Keratinocyte (primary cell): ENCODE measurements at regions not wholly inside any gene's neighbourhood (a gene's known extent, or its start where the extent isn't known, plus 50 kb on each side); places are given as distances from the start of the nearest gene placed in this dataset.

Experiments
- DNase-seq: peaks from one replicate; pipeline ENCODE4 v3.0.0-alpha.2; 2011; ENCODE audit warnings: low read depth, missing footprints, low spot score
- FAIRE-seq: peaks from 2 replicates; lab custom pipeline; 2011; peaks lifted over from hg19 to GRCh38; lab: Jason Lieb, UNC
- H2AFZ ChIP-seq: 2 replicates; pipeline ENCODE4 v1.6.0; 2012; ENCODE audit warnings: low read length, control low read depth, inconsistent platforms; ENCODE audit not compliant: control insufficient read depth
- H3K27ac ChIP-seq: 2 replicates; pipeline ENCODE4 v1.5.1; 2011; ENCODE audit warnings: low read length; ENCODE audit not compliant: control insufficient read depth, insufficient read depth
- H3K27me3 ChIP-seq: 3 replicates; pipeline ENCODE4 v1.6.0; 2011; ENCODE audit warnings: low read length; ENCODE audit not compliant: control insufficient read depth, insufficient read depth; ENCODE audit errors: extremely low read depth
- H3K36me3 ChIP-seq, 2 experiments: 2 replicates in 1 of 2; 3 replicates in 1 of 2; pipeline ENCODE4 v1.5.1; 2011; ENCODE audit warnings: low read length in 2 of 2, mild to moderate bottlenecking in 1 of 2; ENCODE audit not compliant: control insufficient read depth in 2 of 2, insufficient read depth in 2 of 2; ENCODE audit errors: extremely low read depth in 1 of 2
- H3K4me1 ChIP-seq: 3 replicates; pipeline ENCODE4 v1.5.1; 2011; ENCODE audit warnings: low read length; ENCODE audit not compliant: control insufficient read depth, insufficient read depth; ENCODE audit errors: extremely low read depth
- H3K4me2 ChIP-seq: 3 replicates; pipeline ENCODE4 v1.6.0; 2011; ENCODE audit warnings: low read depth, low read length; ENCODE audit not compliant: control insufficient read depth, insufficient read depth; ENCODE audit errors: extremely low read depth
- H3K4me3 ChIP-seq, 3 experiments: fragments of 200-600 bp in 1 of 3; sonication (generic) in 1 of 3; 2 replicates in 2 of 3; 3 replicates in 1 of 3; pipeline ENCODE4 v1.5.1; 2011 to 2016; ENCODE audit warnings: low read length in 3 of 3, mild to moderate bottlenecking in 3 of 3, control low read depth in 2 of 3, inconsistent platforms in 1 of 3, low read depth in 1 of 3, mixed read lengths in 1 of 3, mixed run types in 1 of 3, moderate library complexity in 1 of 3; ENCODE audit not compliant: control insufficient read depth in 2 of 3, insufficient read depth in 2 of 3; ENCODE audit errors: extremely low read depth in 1 of 3
- H3K79me2 ChIP-seq: 2 replicates; pipeline ENCODE4 v1.6.0; 2012; ENCODE audit warnings: low read length; ENCODE audit not compliant: control insufficient read depth, insufficient read depth
- H3K9ac ChIP-seq: 3 replicates; pipeline ENCODE4 v1.6.0; 2011; ENCODE audit warnings: low read length; ENCODE audit not compliant: control insufficient read depth, insufficient read depth; ENCODE audit errors: extremely low read depth
- H3K9me1 ChIP-seq: 3 replicates; pipeline ENCODE4 v1.6.0; 2011; ENCODE audit warnings: low read length; ENCODE audit not compliant: control insufficient read depth, insufficient read depth; ENCODE audit errors: extremely low read depth
- H3K9me3 ChIP-seq: 2 replicates; pipeline ENCODE4 v1.5.1; 2012; ENCODE audit warnings: low read depth, low read length; ENCODE audit not compliant: control insufficient read depth
- H4K20me1 ChIP-seq: 3 replicates; pipeline ENCODE4 v1.6.0; 2011; ENCODE audit warnings: low read length; ENCODE audit not compliant: control insufficient read depth, insufficient read depth; ENCODE audit errors: extremely low read depth
- CTCF ChIP-seq, 3 experiments: IDR thresholded peaks in 1 of 3; conservative IDR thresholded peaks in 1 of 3; optimal IDR thresholded peaks in 1 of 3; 2 replicates in 2 of 3; 3 replicates in 1 of 3; pipeline versions ENCODE3 to v1.5.1; 2011; ENCODE audit warnings: low read length in 3 of 3, mild to moderate bottlenecking in 3 of 3, moderate library complexity in 2 of 3, control low read depth in 1 of 3, inconsistent platforms in 1 of 3; ENCODE audit not compliant: insufficient read depth in 2 of 3; ENCODE audit errors: extremely low read depth in 1 of 3
- EZH2 ChIP-seq: IDR thresholded peaks from one replicate; pipeline ENCODE4 v1.6.1; 2012; ENCODE audit warnings: inconsistent platforms, mild to moderate bottlenecking, low read length, moderate library complexity
- dilution Hi-C: fragments of 300-500 bp; cut with MboI; formaldehyde crosslinking; loops from one replicate; pipeline ENCODE4 v1.7.0; 2020; ENCODE audit warnings: low sequenced_read_pairs; ENCODE audit not compliant: extremely low pct_ligation_motif_present

- H3K27ac ChIP-seq, result no peak overlapping the region
- no peak for TF ChIP-seq EZH2
- no peak for TF ChIP-seq CTCF (optimal IDR thresholded peaks at IDR 0.05 in 1 of 3, IDR thresholded peaks at IDR 0.05 in 1 of 3, conservative IDR thresholded peaks at IDR 0.05 in 1 of 3; ENCODE audit: extremely low read depth in 1 of 3, insufficient read depth in 2 of 3, low read length in 3 of 3)
Measured at GRCh38 chrX:113369056-113369455, 528.4 kb upstream of the AMOT start.

GRCh38 chrX:113353134-113353533 is 512.5 kb upstream of the AMOT start:
- no peaks in the 10 kb centered on the region for H3K79me2 ChIP-seq
- no peak overlapping the region for H3K4me3 ChIP-seq
- no peaks in the 10 kb centered on the region for H3K9me3 ChIP-seq
- H3K27ac ChIP-seq, result no peak overlapping the region
- H3K9me1 ChIP-seq, result no peaks in the 10 kb centered on the region
- dilution Hi-C loops, result no loop called here
- H3K36me3 ChIP-seq, result no peaks in the 10 kb centered on the region
- no peaks in the 10 kb centered on the region for H4K20me1 ChIP-seq
- no peak overlapping the region for H3K9ac ChIP-seq
- H3K27me3 ChIP-seq, result no peaks in the 10 kb centered on the region
- DNase-seq (no peak), FAIRE-seq (no peak)
- no peak overlapping the region for H3K4me2 ChIP-seq
- TF ChIP-seq CTCF (optimal IDR thresholded peaks at IDR 0.05 in 1 of 3, IDR thresholded peaks at IDR 0.05 in 1 of 3, conservative IDR thresholded peaks at IDR 0.05 in 1 of 3; ENCODE audit: extremely low read depth in 1 of 3, insufficient read depth in 2 of 3, low read length in 3 of 3) (no peak), EZH2 (no peak)
- no peak overlapping the region for H2AFZ ChIP-seq
- no peaks in the 10 kb centered on the region for H3K4me1 ChIP-seq

More at GRCh38 chrX:113369056-113369455, 528.4 kb upstream of the AMOT start:
- Histone ChIP-seq H3K4me2 (no peak overlapping the region), H3K36me3 (no peaks in the 10 kb centered on the region), H3K27me3 (peaks cover 8% of the 10 kb centered on the region), H3K9ac (no peak overlapping the region), H4K20me1 (no peaks in the 10 kb centered on the region), H3K9me3 (no peaks in the 10 kb centered on the region), H2AFZ (no peak overlapping the region), H3K9me1 (no peaks in the 10 kb centered on the region), H3K79me2 (no peaks in the 10 kb centered on the region), H3K4me1 (no peaks in the 10 kb centered on the region), H3K4me3 (no peak overlapping the region)
- FAIRE-seq (no peak), DNase-seq (no peak)
- dilution Hi-C loops, result no loop called here
